Ishikawa (cell line): ENCODE measurements at regions not wholly inside any gene's neighbourhood (a gene's known extent, or its start where the extent isn't known, plus 50 kb on each side); places are given as distances from the start of the nearest gene placed in this dataset.

Source experiments
- CEBPB ChIP-seq: IDR thresholded peaks from 2 replicates; pipeline ENCODE4 v1.6.1; 2012
- EGR1 ChIP-seq: IDR thresholded peaks from 2 replicates; pipeline ENCODE4 v1.6.1; 2012
- MAX ChIP-seq: IDR thresholded peaks from 2 replicates; pipeline ENCODE4 v1.6.1; 2012
- REST ChIP-seq: IDR thresholded peaks from 2 replicates; pipeline ENCODE4 v1.6.1; 2012; ENCODE audit warnings: low read depth, mild to moderate bottlenecking
- TAF1 ChIP-seq: IDR thresholded peaks from 2 replicates; pipeline ENCODE4 v1.6.1; 2012; ENCODE audit warnings: low read depth, mild to moderate bottlenecking
- TCF12 ChIP-seq: IDR thresholded peaks from 2 replicates; pipeline ENCODE4 v1.6.1; 2012; ENCODE audit warnings: low read depth
- ZBTB7A ChIP-seq: IDR thresholded peaks from 2 replicates; pipeline ENCODE4 v1.6.1; 2012; ENCODE audit warnings: low read depth

GRCh38 chr1:95313527-95313926 lies 79.5 kb downstream of the RWDD3 start:
- TF ChIP-seq REST (no peak), ZBTB7A (no peak), TCF12 (no peak), EGR1 (no peak), CEBPB (no peak), MAX (no peak), TAF1 (no peak)
